ENCODE measurements at regions not wholly inside any gene's neighbourhood (a gene's known extent, or its start where the extent isn't known, plus 50 kb on each side); places are given as distances from the start of the nearest gene placed in this dataset.

- no peaks in the 10 kb centered on the region for H3K4me1 ChIP-seq (ENCODE audit: control insufficient read depth in 1 of 2, low read depth in 2 of 2)
- no peaks in the 10 kb centered on the region for H3K27me3 ChIP-seq (replicated peaks; ENCODE audit: insufficient read depth)
- no peaks in the 10 kb centered on the region for H3K9me3 ChIP-seq
- no peak for DNase-seq (ENCODE audit: low spot score)
- H3K4me3 ChIP-seq: no peak overlapping the region
- no peak for TF ChIP-seq CTCF (IDR thresholded peaks at IDR 0.05)
- H3K27ac ChIP-seq: no peak overlapping the region
- ATAC-seq (ENCODE audit: insufficient number of reproducible peaks, low FRiP score, low read depth): no peak
- H3K36me3 ChIP-seq: no peaks in the 10 kb centered on the region
Observed at GRCh38 chr16:6019490-6019991, 921.9 kb upstream of the EEF2KMT start.

- no peak for TF ChIP-seq CTCF (IDR thresholded peaks at IDR 0.05)
- ATAC-seq (ENCODE audit: insufficient number of reproducible peaks, low FRiP score, low read depth): no peak
- no peaks in the 10 kb centered on the region for H3K36me3 ChIP-seq
- DNase-seq (ENCODE audit: low spot score): no peak
- H3K4me1 ChIP-seq (ENCODE audit: control insufficient read depth in 1 of 2, low read depth in 2 of 2): no peaks in the 10 kb centered on the region
- no peaks in the 10 kb centered on the region for H3K27me3 ChIP-seq (replicated peaks; ENCODE audit: insufficient read depth)
- no peaks in the 10 kb centered on the region for H3K9me3 ChIP-seq
- H3K27ac ChIP-seq: no peak overlapping the region
- no peak overlapping the region for H3K4me3 ChIP-seq
Observed at GRCh38 chr16:6018848-6019489, 921.4 kb upstream of the EEF2KMT start.

- H3K36me3 ChIP-seq: no peaks in the 10 kb centered on the region
- no peaks in the 10 kb centered on the region for H3K4me1 ChIP-seq (ENCODE audit: control insufficient read depth in 1 of 2, low read depth in 2 of 2)
- no peaks in the 10 kb centered on the region for H3K9me3 ChIP-seq
- H3K27ac ChIP-seq: no peak overlapping the region
- no peaks in the 10 kb centered on the region for H3K27me3 ChIP-seq (replicated peaks; ENCODE audit: insufficient read depth)
- no peak for TF ChIP-seq CTCF (IDR thresholded peaks at IDR 0.05)
- ATAC-seq (ENCODE audit: insufficient number of reproducible peaks, low FRiP score, low read depth) (no peak), DNase-seq (ENCODE audit: low spot score) (no peak)
- H3K4me3 ChIP-seq: no peak overlapping the region
Observed at GRCh38 chr16:6016530-6017184, 919.1 kb upstream of the EEF2KMT start.

- ATAC-seq (ENCODE audit: insufficient number of reproducible peaks, low FRiP score, low read depth) (no peak), DNase-seq (ENCODE audit: low spot score) (no peak)
- Histone ChIP-seq H3K4me3 (no peak overlapping the region), H3K36me3 (no peaks in the 10 kb centered on the region), H3K9me3 (no peaks in the 10 kb centered on the region), H3K27me3 (replicated peaks; ENCODE audit: insufficient read depth) (no peaks in the 10 kb centered on the region), H3K27ac (no peak overlapping the region), H3K4me1 (ENCODE audit: control insufficient read depth in 1 of 2, low read depth in 2 of 2) (no peaks in the 10 kb centered on the region)
- TF ChIP-seq CTCF (IDR thresholded peaks at IDR 0.05): no peak
Observed at GRCh38 chr16:6012716-6013115, 915.1 kb upstream of the EEF2KMT start.

GRCh38 chr16:6009151-6009550 is 911.6 kb upstream of the EEF2KMT start:
- DNase-seq (ENCODE audit: low spot score) (no peak), ATAC-seq (ENCODE audit: insufficient number of reproducible peaks, low FRiP score, low read depth) (no peak)
- no peaks in the 10 kb centered on the region for H3K9me3 ChIP-seq
- no peaks in the 10 kb centered on the region for H3K27me3 ChIP-seq (replicated peaks; ENCODE audit: insufficient read depth)
- no peak overlapping the region for H3K4me3 ChIP-seq
- no peaks in the 10 kb centered on the region for H3K4me1 ChIP-seq (ENCODE audit: control insufficient read depth in 1 of 2, low read depth in 2 of 2)
- no peak for TF ChIP-seq CTCF (IDR thresholded peaks at IDR 0.05)
- no peak overlapping the region for H3K27ac ChIP-seq
- H3K36me3 ChIP-seq: no peaks in the 10 kb centered on the region

All from thoracic aorta (tissue), 2 donors.